ELR (cell line): ENCODE measurements at regions not wholly inside any gene's neighbourhood (a gene's known extent, or its start where the extent isn't known, plus 50 kb on each side); places are given as distances from the start of the nearest gene placed in this dataset.
"Not testable (repeated sequence)": the region's sequence is repeated elsewhere in the genome, so short reads cannot be mapped to it uniquely, and the experiment has no call there.

ENCODE experiments used
- DNase-seq: peaks from one replicate; pipeline ENCODE4 v3.0.0-alpha.2; 2015; ENCODE audit warnings: low read depth

GRCh38 chr12:73964641-73965040, 573.0 kb upstream of the ATXN7L3B start:
- DNase-seq = no peak

- DNase-seq = no peak
These were observed 564.1 kb upstream of the ATXN7L3B start for GRCh38 chr12:73973486-73973885.

- DNase-seq = no peak
These were observed 553.1 kb upstream of the ATXN7L3B start for GRCh38 chr12:73984552-73984951.

GRCh38 chr12:73991138-73991537, 546.5 kb upstream of the ATXN7L3B start:
- DNase-seq = no peak

GRCh38 chr12:73998894-73999293, 538.7 kb upstream of the ATXN7L3B start:
- DNase-seq = no peak

GRCh38 chr12:74015118-74015517, 522.5 kb upstream of the ATXN7L3B start:
- DNase-seq = no peak

- not testable (repeated sequence) for DNase-seq
These were observed 521.3 kb upstream of the ATXN7L3B start for GRCh38 chr12:74016324-74016723.

- DNase-seq = no peak
These were observed 518.8 kb upstream of the ATXN7L3B start for GRCh38 chr12:74018849-74019248.

GRCh38 chr12:74021937-74022336, 515.7 kb upstream of the ATXN7L3B start:
- DNase-seq = peak; percentile 73

GRCh38 chr12:74031045-74031444, 506.6 kb upstream of the ATXN7L3B start:
- no peak for DNase-seq

GRCh38 chr12:74033531-74033930, 504.1 kb upstream of the ATXN7L3B start:
- DNase-seq = no peak

- DNase-seq = not testable (repeated sequence)
These were observed 498.5 kb upstream of the ATXN7L3B start for GRCh38 chr12:74039138-74039537.

GRCh38 chr12:74043343-74043742, 494.3 kb upstream of the ATXN7L3B start:
- peak; percentile 92 for DNase-seq

GRCh38 chr12:74049348-74049747, 488.3 kb upstream of the ATXN7L3B start:
- DNase-seq = no peak

GRCh38 chr12:74051848-74052247, 485.8 kb upstream of the ATXN7L3B start:
- no peak for DNase-seq

- DNase-seq = no peak
These were observed 471.2 kb upstream of the ATXN7L3B start for GRCh38 chr12:74066476-74066875.

- no peak for DNase-seq
These were observed 466.5 kb upstream of the ATXN7L3B start for GRCh38 chr12:74071182-74071581.

- DNase-seq = no peak
These were observed 460.7 kb upstream of the ATXN7L3B start for GRCh38 chr12:74076918-74077317.

GRCh38 chr12:74105434-74105833, 432.2 kb upstream of the ATXN7L3B start:
- peak; percentile 64 for DNase-seq

GRCh38 chr12:74108729-74109128, 428.9 kb upstream of the ATXN7L3B start:
- no peak for DNase-seq

GRCh38 chr12:74111688-74112360, 425.8 kb upstream of the ATXN7L3B start:
- DNase-seq = peak; percentile 48

- DNase-seq = peak; percentile 52
These were observed 417.7 kb upstream of the ATXN7L3B start for GRCh38 chr12:74119811-74120362.

GRCh38 chr12:74120644-74121043, 417.0 kb upstream of the ATXN7L3B start:
- no peak for DNase-seq

- DNase-seq = peak; percentile 49
These were observed 407.9 kb upstream of the ATXN7L3B start for GRCh38 chr12:74129702-74130101.
